ENCODE measurements at regions not wholly inside any gene's neighbourhood (a gene's known extent, or its start where the extent isn't known, plus 50 kb on each side); places are given as distances from the start of the nearest gene placed in this dataset.
"Not testable (repeated sequence)": the region's sequence is repeated elsewhere in the genome, so short reads cannot be mapped to it uniquely, and the experiment has no call there.

DNA sequence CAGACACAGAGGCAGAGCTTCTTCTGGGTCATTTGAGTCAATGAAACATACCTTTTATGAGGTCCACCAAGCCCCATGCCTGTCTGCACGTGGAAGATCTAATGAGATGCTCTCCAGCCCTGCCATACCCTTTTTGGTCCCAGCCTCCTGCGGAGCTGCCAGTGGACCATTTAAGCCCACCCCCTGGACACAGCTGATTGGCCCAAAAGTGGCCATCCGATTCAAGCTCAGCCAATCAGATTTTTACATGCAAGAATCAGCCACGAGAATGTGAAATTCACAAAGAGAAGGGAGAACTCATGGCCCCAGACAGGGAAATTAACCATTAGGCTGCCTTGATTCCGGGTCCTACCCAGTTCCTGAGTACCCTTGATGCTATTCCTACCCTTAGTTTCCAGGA lies 231.0 kb upstream of the EEF2KMT start:
- no peak for DNase-seq (ENCODE audit: low read depth in 2 of 2)

DNA sequence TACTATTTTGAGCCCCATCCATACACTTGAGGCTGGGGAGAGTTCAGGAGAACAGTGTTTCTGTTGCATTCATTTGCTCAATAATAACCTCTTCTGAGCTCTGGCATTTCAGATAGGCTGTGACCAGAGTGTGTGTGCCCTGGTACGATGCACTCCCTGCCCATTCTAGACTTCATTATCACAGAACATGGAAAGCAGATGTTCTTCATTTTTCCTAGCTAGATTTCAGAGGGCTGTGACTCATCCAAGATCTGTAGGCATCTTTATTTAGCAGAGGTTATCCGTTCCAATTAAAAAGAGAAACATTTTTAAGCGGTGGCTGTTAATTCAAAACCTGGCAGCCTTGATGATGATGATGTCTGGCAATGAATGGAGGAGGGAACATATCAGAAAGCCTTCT lies 228.8 kb upstream of the EEF2KMT start:
- no peak for DNase-seq (ENCODE audit: low read depth in 2 of 2)

DNA sequence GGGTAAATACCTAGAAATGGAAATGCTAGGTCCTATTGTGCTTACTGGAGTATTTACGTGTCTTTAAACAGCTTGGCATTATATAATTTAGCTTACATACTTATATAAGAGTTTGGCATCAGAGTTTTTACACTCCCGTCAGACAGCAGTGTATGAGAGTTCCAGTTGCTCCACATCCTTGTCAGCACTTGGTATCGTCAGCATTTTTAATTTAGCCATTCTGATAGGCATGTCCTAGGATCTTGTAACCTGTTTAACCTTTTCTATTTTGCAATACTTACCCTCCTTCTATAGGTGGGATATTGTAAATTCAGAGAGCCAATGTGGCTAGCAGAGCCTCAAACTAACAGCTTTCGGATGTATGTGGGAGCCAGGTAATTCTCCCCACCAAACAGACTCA lies 228.3 kb upstream of the EEF2KMT start:
- DNase-seq (ENCODE audit: low read depth in 2 of 2), result no peak

DNA sequence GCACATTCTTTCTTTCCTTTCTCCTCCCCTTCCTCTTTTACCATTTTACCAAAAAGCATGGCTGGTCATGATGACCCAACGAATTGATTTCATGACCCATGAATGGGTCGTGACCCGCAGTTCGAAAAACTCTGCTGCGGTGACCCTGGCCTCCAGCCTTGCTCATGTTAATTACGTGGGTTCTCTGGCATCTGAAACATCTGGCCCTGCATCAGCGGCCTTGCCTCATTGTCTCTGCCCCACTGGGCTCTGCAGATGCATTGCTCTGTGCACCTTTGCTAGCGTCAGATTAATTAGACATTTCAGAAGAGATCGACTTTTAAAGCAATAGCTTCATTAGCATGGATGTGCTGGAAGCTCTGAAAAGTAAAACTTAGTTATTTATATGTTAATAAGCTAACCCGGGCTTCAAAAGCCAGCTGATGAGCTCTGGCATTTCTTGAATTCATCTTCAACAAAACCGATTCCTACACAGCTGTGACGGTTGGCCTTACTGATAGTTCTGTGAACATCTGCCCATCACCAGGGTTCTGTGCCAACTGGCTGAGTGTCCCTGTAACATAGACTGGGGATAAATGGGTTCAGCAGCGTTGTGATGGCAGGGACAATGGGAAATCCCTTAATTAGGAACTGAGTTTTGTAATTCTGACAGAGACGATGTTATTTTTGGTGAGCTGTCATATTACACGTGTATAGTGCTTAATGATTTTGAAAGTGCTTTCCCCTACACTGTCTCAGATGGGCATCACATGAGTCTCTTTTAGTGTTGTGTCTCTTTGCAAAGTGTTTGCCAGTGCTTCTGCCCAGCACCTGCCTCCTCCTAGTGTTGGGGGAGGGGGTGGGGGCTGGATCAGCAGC lies 225.9 kb upstream of the EEF2KMT start:
- no peak for DNase-seq (ENCODE audit: low read depth in 2 of 2)

DNA sequence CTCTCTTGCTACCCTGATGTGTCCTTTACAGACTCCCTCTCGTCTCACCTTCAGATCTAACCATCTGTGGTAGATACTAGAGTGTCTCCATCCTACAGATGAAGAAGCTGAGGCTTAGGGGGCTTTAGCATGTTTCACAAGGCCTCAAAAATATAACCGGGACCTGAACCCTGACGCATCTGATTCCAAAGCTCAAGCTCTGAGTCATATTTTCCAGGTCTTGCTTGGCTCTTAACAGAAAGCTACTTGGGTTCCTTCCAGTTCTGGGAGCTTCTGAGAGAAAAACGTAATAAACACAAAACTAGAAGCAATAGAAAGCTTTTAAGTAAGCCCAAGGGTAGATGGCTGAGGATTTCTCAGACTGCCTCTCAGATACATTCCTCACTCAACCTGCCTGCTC lies 224.3 kb upstream of the EEF2KMT start:
- DNase-seq (ENCODE audit: low read depth in 2 of 2), result no peak

DNA sequence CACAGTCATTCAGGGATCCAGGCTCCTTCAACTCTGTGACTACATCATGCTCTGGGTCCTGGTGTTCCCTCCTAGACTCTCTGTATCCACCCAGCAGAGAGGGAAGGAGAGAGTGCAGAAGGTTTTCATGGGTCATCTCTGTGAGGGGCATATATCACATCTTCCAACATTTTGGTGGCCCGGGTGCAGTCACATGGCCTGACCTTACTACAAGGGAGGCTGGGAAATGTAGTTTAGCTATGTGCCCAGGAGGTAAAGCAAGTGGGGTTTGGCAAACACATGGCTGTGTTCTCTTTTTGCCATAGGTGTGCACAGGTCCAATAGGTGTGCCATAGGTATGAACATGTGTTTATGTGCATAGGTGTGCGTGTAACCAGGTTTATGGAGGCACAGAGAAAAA lies 222.2 kb upstream of the EEF2KMT start:
- no peak for DNase-seq (ENCODE audit: low read depth in 2 of 2)

DNA sequence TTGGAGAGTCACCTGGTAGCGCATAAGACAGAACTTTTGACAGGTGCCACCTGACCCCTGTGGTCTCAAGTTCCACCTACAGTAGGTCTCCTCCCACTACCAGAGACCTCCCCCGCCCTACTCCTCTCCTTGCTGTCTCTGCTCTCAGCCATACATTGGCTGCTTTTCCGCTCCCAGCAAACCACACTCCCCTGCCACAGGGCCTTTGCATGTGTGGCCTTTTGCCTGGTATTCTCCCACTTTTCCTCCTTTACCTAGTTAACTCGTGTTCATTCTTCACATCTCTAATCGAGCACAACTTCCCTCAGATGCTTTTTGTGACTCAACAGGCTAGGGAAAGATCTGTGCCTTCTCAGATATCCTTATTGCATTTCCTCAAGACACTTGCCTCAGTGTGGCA lies 218.3 kb upstream of the EEF2KMT start:
- no peak for DNase-seq (ENCODE audit: low read depth in 2 of 2)

DNA sequence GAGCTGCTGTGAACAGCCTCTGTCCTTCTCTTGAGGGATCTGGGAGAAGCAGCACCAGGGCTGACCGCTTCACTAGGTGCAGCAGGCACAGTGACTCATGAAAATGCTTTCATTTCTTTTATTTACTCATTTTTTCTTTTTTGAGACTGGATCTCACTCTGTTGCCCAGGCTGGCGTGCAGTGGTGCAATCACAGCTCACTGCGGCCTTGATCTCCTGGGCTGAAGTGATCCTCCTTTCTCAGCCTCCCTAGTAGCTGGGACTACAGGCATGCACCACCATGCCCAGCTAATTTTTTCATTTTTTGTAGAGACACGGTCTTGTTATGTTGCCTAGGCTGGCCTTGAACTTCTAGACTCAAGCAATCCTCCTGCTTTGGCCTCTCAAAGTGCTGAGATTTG lies 216.8 kb upstream of the EEF2KMT start:
- DNase-seq (ENCODE audit: low read depth in 2 of 2), result no peak

DNA sequence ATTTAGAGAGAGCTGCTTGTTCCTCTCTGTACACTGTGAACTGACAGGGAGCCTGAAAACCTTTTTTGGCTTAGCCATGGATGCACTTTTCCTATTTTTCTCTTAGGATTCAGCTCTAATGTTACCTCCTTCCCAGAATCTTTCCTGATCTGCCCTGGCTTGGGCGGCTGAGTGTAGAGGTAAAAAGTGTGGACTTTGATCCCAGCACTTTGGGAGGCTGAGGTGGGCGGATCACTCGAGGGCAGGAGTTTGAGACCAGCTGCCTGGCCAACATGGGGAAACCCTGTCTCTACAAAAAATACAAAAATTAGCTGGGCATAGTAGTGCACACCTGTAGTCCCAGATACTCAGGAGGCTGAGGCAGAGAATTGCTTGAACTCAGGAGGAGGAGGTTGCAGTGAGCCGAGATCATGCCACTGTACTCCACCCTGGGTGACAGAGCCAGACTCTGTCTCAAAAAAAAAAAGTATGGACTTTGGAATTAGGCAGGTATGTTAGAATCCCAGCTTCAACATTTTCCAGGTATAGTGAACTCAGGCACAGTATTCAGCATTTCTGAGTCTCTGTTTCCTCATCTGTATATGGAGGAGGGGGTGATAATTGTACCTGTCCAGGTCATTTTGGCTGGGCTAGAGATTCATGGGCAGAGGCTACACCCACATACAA lies 212.5 kb upstream of the EEF2KMT start:
- no peak for DNase-seq (ENCODE audit: low read depth in 2 of 2)

DNA sequence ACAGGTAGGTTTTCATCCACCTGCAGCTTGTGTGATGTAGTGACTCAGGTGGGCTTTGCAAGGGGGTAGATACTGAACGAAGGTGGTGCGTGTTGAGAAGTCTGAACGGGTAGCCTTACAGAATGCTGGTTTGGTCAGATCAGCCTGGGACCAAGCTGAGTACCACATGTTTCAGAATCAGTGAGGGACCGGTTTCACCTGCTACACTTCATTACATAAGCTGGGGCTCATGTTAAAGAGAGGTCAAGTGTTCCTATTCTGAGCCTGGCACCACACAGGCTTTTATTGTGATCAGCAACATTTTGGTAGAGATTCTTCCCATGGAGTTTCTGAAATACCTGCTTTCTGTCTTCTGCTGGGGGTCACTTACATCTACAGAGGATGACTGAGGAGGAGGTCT lies 207.4 kb upstream of the EEF2KMT start:
- DNase-seq (ENCODE audit: low read depth in 2 of 2), result no peak

DNA sequence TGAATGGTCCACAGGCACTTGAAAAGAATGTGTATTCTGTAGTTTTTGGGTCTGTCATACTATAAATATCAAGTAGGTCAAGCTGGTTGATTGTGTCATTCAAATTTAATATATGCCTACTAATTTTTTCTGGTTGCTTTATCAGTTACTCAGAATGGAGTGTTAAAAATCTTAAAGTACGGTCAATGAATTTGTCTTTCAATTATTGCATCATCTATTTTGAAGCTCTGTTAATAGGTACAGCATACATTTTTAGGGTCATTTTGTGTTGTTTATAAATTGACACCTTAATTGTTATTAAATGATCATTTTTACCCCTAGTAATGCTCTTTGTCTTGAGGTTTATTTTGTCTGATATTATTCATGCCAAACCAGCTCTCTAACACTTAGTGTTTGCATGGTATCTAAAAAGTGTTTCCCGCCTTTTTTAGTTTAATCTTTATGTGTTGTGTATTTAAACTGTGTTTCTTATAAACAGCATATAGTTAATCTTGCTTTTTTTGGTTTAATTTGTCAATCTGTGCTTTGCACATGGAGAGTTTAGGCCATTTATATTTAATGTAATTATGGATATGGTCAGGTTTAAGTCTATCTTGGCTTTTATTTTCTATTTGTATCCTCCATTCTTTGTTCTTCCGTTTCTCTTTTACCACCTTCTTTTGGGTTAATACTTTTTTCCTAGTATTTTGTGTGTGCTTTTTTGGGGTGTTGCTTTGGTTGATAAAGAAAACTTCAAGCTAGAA lies 204.9 kb upstream of the EEF2KMT start:
- DNase-seq (ENCODE audit: low read depth in 2 of 2), result no peak

DNA sequence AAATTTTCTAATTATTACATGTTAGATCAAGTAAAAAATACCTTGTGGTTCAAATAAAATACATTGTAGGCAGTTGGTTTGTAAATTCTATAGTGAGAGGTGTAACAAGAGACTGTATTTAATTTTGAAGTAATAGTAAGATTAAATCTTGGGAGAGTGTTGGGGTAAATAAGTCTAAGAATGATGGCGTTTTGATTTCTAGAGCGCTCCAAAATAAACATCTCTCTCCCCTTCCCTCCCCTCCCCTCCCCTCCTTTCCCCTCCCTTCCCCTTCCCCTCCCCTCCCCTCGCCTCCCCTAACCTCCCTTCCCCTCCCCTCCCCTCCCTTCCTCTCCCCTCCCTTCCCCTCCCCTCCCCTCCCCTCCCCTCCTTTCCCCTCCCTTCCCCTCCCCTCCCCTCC lies 200.6 kb upstream of the EEF2KMT start:
- DNase-seq (ENCODE audit: low read depth in 2 of 2), result no peak

DNA sequence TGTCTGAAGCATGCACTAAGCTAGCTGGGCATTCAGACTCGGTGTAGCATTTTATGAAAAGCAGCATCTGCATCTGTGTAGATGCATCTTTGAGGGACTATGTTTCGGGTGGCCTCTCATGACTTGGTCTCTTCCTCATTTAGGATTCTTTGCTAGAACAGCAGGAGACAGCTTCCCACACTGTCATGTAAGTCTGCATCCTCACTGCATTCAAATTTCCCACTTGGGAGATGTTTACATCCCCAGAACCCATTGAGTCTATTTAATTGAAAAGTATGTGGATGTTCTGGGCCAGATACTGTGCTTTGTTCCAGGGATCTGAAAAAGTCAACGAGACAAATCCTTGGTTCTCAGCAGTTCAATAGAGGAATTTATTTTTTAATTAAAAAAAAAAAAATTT lies 198.6 kb upstream of the EEF2KMT start:
- no peak for DNase-seq (ENCODE audit: low read depth in 2 of 2)

DNA sequence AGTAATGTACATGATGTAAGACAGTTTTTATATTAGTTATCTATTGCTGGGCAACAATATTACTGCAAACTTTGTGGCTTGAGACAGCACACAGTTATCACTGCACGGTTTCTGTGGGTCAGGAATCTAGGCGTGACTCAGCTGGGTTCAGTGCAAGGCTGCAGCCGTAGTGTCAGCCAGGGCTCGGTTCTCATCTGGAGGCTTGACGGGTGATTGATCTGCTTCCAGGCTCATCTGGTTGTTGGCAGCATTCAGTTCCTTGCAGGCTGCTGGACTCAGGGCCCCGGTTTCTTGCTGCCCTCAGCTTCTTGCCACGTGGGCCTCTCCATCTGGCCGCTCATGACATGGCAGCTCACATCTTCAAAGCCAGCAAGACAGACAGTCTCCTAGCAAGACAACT lies 197.7 kb upstream of the EEF2KMT start:
- not testable (repeated sequence) for DNase-seq (ENCODE audit: low read depth in 2 of 2)

DNA sequence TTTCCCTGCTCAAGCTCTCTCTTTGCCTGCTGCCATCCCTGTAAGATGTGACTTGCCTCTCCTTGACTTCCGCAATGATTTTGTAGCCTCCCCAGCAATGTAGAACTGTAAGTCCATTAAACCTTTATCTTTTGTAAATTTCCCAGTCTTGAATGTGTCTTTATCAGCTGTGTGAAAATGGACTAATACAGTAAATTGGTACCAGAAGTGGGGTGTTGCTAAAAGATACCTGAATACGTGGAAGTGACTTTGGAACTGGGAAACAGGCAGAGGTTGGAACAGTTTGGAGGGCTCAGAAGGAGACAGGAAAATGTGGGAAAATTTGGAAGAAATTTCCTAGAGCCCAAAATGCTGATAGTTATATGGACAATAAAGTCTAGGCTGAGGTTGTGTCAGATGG lies 184.6 kb upstream of the EEF2KMT start:
- not testable (repeated sequence) for DNase-seq (ENCODE audit: low read depth in 2 of 2)

DNA sequence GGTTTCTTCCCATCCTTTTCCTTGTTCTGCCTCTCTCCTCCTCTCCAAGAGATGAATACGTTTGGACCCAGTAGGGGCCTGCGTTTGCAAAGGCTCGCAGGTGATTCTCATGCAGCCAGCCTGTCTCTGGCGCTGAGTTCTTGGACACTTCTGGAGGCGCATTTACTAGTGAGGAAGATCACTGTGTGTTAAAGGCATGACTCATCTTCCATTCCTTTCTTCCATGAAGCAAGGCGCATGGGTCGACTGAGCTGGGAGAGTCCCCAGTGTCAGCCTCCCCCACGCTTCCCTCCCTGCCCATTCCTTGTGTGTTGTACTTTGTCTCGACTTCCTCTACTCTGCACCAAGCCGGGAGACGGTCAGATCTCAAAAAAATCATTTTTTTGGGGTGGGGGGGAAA lies 159.9 kb upstream of the EEF2KMT start:
- no peak for DNase-seq (ENCODE audit: low read depth in 2 of 2)

DNA sequence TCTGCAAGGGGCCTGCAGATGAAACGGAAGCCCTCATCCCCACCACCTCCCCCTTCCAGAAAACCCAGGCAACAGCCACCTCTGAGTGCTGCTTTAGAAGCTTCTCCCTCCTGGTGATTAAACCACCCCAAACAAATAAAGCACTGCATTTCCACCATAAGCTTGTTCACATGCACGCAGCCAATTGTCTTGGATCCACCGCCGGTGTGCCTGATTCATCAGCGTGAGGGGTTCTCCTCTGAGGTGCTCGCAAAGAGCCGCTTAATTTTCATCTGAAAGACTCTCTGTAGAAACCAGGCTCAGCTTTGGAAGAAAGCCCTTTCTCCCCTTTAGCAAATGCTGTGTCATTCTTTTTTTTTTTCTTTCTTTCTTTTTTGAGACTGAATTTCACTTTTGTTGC lies 155.2 kb upstream of the EEF2KMT start:
- DNase-seq (ENCODE audit: low read depth in 2 of 2), result no peak

DNA sequence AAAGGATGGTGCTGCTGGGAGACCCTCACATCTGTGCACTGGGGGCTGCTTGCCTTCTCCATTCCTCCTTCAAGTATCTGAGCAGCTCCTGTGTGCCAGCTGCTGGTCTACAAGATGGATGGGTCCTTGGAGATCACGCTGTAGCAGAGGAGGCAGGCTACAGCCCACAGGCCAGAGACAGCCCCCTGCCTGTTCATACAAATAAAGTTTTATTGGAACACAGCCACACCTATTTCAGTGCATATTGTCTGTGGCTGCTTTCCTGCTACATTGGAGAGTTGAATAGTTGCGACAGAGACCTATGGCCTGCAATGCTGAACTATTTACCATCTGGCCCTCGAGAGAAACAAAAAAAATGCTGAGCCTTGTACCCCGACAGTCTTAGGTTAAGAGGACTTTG lies 149.8 kb upstream of the EEF2KMT start:
- not testable (repeated sequence) for DNase-seq (ENCODE audit: low read depth in 2 of 2)

DNA sequence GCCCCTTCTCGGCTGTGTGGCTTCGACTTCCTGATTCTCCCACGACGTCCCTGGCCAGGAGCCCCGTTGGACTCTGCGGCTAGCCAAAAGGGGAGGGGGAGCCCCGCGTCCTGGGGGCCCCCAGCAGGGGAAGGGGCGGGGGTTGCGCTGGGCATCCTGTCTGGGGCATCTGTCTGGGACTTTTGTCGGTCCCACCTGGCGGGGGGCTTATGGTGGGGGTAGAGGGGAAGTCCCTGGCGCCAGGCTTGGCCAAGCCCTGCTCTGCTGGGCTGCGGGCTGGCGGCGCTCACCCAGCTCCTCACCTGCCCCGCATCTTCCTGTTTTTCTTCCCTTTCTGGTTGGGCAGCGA lies 142.7 kb upstream of the EEF2KMT start:
- DNase-seq (ENCODE audit: low read depth in 2 of 2), result not testable (repeated sequence)

DNA sequence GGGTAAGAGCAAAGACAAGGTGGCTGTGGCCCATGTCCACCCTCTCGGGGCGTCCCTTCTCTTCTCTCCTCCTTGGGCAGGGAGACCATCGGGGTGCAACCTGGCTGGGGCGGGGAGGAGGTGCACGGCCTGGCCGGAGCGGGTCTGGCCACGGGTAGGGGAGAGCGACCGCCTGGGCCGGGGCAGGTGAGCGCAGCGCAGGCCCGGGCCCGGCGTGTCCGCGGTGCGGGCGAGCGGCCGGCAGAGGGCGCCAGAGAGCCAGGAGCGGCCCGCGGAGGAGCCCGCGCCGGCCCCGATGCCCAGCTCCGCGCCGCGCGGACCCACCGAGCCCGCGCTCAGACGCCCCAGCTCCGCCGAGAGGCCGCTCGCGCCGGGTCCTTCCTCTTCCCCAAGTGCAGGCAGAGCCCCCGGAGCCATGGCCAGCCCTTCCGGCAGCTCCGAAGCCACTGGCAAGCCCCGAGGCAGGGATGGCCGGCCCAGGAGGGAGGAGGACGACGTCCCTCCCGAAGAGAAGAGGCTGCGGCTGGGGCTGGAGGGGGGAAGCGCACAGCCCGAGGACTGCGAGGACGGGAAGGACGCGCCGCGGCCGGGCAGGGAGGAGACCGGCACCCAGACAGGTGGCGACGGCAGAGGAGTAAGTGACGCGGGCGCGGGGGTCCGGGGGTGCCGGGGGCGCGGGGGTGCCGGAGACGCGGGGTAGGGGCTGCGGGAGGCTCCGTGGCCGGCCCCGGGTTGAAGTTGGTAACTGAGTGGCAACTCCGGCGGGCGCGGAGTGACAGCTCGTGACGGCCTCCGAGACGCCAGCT lies 142.1 kb upstream of the EEF2KMT start:
- DNase-seq (ENCODE audit: low read depth in 2 of 2), result peak in 1 of 2 donors; percentile 15

DNA sequence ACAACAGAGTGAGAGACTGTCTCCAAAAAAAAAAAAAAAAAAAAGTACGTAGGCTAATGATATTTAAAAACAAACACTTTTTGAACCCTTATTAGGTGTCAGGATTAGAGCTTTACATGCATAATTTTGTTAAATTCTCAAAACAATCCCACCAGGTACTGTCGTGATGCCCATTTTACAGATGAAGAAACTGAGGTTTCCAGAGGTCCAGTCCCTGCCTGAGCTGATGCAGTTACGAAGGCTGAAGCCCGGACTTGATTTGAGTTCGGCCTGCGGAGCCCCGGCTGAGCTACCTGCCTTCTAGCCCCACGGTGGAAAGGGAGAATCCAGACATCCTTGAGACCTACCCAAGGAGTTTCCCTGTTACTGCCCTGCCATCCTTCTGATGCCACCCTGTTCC lies 137.5 kb upstream of the EEF2KMT start:
- DNase-seq (ENCODE audit: low read depth in 2 of 2), result no peak
